ENCODE measurements at regions not wholly inside any gene's neighbourhood (a gene's known extent, or its start where the extent isn't known, plus 50 kb on each side); places are given as distances from the start of the nearest gene placed in this dataset.

GRCh38 chr6:132937466-132937906 lies 123.1 kb downstream of the RPS12 start:
- no peak for FAIRE-seq

- no peak for FAIRE-seq
Observed at GRCh38 chr6:132948889-132949288, 134.5 kb downstream of the RPS12 start.

GRCh38 chr6:132950566-132950965 lies 136.2 kb downstream of the RPS12 start:
- FAIRE-seq, result no peak

- peak; percentile 98 for FAIRE-seq
Observed at GRCh38 chr6:132952031-132952867, 137.9 kb downstream of the RPS12 start.

- FAIRE-seq, result no peak
Observed at GRCh38 chr6:132952986-132953385, 138.6 kb downstream of the RPS12 start.

- peak; percentile 95 for FAIRE-seq
Observed at GRCh38 chr6:132954222-132954621, 139.9 kb downstream of the RPS12 start.

GRCh38 chr6:132954936-132955335 lies 140.6 kb downstream of the RPS12 start:
- no peak for FAIRE-seq

- FAIRE-seq, result peak; percentile 95
Observed at GRCh38 chr6:132959639-132960326, 145.4 kb downstream of the RPS12 start.

- FAIRE-seq, result no peak
Observed at GRCh38 chr6:132960720-132961119, 146.4 kb downstream of the RPS12 start.

- peak; percentile 95 for FAIRE-seq
Observed at GRCh38 chr6:132961122-132961521, 146.8 kb downstream of the RPS12 start.

- FAIRE-seq, result no peak
Observed at GRCh38 chr6:132961610-132962009, 147.2 kb downstream of the RPS12 start.

GRCh38 chr6:132962936-132963868 lies 148.8 kb downstream of the RPS12 start:
- no peak for FAIRE-seq

GRCh38 chr6:132964101-132964867 lies 149.9 kb downstream of the RPS12 start:
- FAIRE-seq, result peak; percentile 19

- FAIRE-seq, result peak; percentile 90
Observed at GRCh38 chr6:132964868-132965382, 150.6 kb downstream of the RPS12 start.

- no peak for FAIRE-seq
Observed at GRCh38 chr6:132967871-132968270, 153.5 kb downstream of the RPS12 start.

GRCh38 chr6:132968419-132968950 lies 154.1 kb downstream of the RPS12 start:
- FAIRE-seq, result no peak

- FAIRE-seq, result no peak
Observed at GRCh38 chr6:132969196-132969595, 154.8 kb downstream of the RPS12 start.

GRCh38 chr6:132971676-132972075 lies 157.3 kb downstream of the RPS12 start:
- FAIRE-seq, result no peak

GRCh38 chr6:132972254-132972653 lies 157.9 kb downstream of the RPS12 start:
- no peak for FAIRE-seq

- FAIRE-seq, result peak; percentile 41
Observed at GRCh38 chr6:132972971-132973370, 158.6 kb downstream of the RPS12 start.

GRCh38 chr6:132973514-132973993 lies 159.2 kb downstream of the RPS12 start:
- FAIRE-seq, result no peak

Data from A204.1 (cell line).